Caco-2 (cell line): ENCODE measurements at regions not wholly inside any gene's neighbourhood (a gene's known extent, or its start where the extent isn't known, plus 50 kb on each side); places are given as distances from the start of the nearest gene placed in this dataset.
A peak's percentile ranks its signal among the peaks of the same experiment; 100 is the strongest.

Experiments
- BruUV-seq: library from RNA; stranded (reverse); fragments of 400-500 nt; replicated peaks from 2 replicates; lab custom pipeline; 2021; lab: Mats Ljungman, UMichigan
- CTCF ChIA-PET: fragments of 300-600 bp; sonication (Branson Sonifier 250); formaldehyde crosslinking; loops from one replicate; lab custom pipeline; 2022; ENCODE audit warnings: antibody characterized with exemption; lab: Charles Lee
- POLR2A ChIA-PET: fragments of 300-600 bp; sonication (Branson Sonifier 250); formaldehyde crosslinking; loops from one replicate; lab custom pipeline; 2022; ENCODE audit warnings: antibody characterized with exemption; lab: Charles Lee
- DNase-seq, 2 experiments: peaks; one replicate each; pipeline versions ENCODE4 v3.0.0 to v3.0.0-alpha.2; 2020 to 2022
- H3K27me3 ChIP-seq: replicated peaks from 2 replicates; pipeline ENCODE4 v1.6.0; 2011; ENCODE audit warnings: low read length; ENCODE audit not compliant: control insufficient read depth, insufficient read depth
- H3K36me3 ChIP-seq: 2 replicates; pipeline ENCODE4 v1.5.1; 2011; ENCODE audit warnings: low read length; ENCODE audit not compliant: control insufficient read depth, insufficient read depth
- H3K4me1 ChIP-seq: fragments of 250-450 bp; sonication (Bioruptor Pico); 2 replicates; pipeline ENCODE4 v1.5.1; 2020; ENCODE audit warnings: mild to moderate bottlenecking
- H3K4me3 ChIP-seq: 2 replicates; pipeline ENCODE4 v1.5.1; 2011; ENCODE audit warnings: low read depth, mild to moderate bottlenecking, control low read depth, low read length
- H3K9me3 ChIP-seq: fragments of 250-450 bp; sonication (Bioruptor Pico); 2 replicates; pipeline ENCODE4 v1.5.1; 2020; ENCODE audit warnings: mild to moderate bottlenecking, moderate library complexity
- H3K27ac Mint-ChIP-seq: one replicate; pipeline ENCODE4 v1.8.0; 2022; ENCODE audit warnings: mixed read lengths; ENCODE audit not compliant: unreplicated experiment
- H3K27me3 Mint-ChIP-seq: one replicate; pipeline ENCODE4 v1.8.0; 2022; ENCODE audit warnings: mixed read lengths; ENCODE audit not compliant: insufficient read depth, unreplicated experiment
- H3K36me3 Mint-ChIP-seq: one replicate; pipeline ENCODE4 v1.8.0; 2022; ENCODE audit warnings: mild to moderate bottlenecking, mixed read lengths; ENCODE audit not compliant: insufficient read depth, unreplicated experiment
- H3K4me1 Mint-ChIP-seq: one replicate; pipeline ENCODE4 v1.8.0; 2022; ENCODE audit warnings: low read depth, mixed read lengths; ENCODE audit not compliant: unreplicated experiment
- H3K4me3 Mint-ChIP-seq: one replicate; pipeline ENCODE4 v1.8.0; 2022; ENCODE audit warnings: mild to moderate bottlenecking, moderate library complexity, mixed read lengths; ENCODE audit not compliant: unreplicated experiment
- H3K9me3 Mint-ChIP-seq: one replicate; pipeline ENCODE4 v1.8.0; 2022; ENCODE audit warnings: mixed read lengths; ENCODE audit not compliant: unreplicated experiment
- CTCF ChIP-seq, 2 experiments: fragments of 200-600 bp in 1 of 2; IDR thresholded peaks; 1 replicate in 1 of 2; 2 replicates in 1 of 2; pipeline versions ENCODE4 v1.5.1 to v1.8.0; 2011 to 2022; ENCODE audit warnings: antibody characterized with exemption in 1 of 2, control low read depth in 1 of 2, inconsistent platforms in 1 of 2, low read depth in 1 of 2, low read length in 1 of 2, mild to moderate bottlenecking in 1 of 2, moderate library complexity in 1 of 2; ENCODE audit not compliant: insufficient read depth in 1 of 2, severe bottlenecking in 1 of 2, unreplicated experiment in 1 of 2
- intact Hi-C: fragments of 100-400 bp; cut with micrococcal nuclease; formaldehyde crosslinking; loops from one replicate; pipeline ENCODE4 v1.10.0; 2022; ENCODE audit not compliant: unreplicated experiment

GRCh38 chr9:11618241-11618805, 1005.5 kb upstream of the PTPRD start:
- Histone ChIP-seq H3K4me1 (no peaks in the 10 kb centered on the region), H3K9me3 (no peaks in the 10 kb centered on the region), H3K36me3 (no peaks in the 10 kb centered on the region), H3K27me3 (no peaks in the 10 kb centered on the region), H3K4me3 (no peak overlapping the region)
- no peak for TF ChIP-seq CTCF (IDR thresholded peaks at IDR 0.05; ENCODE audit: insufficient read depth in 1 of 2, low read depth in 1 of 2, low read length in 1 of 2, severe bottlenecking in 1 of 2, unreplicated experiment in 1 of 2)
- H3K27me3 Mint-ChIP-seq: no peaks in the 10 kb centered on the region
- intact Hi-C loops: no loop called here
- H3K27ac Mint-ChIP-seq: no peak overlapping the region
- ChIA-PET CTCF (no interaction called here), POLR2A (no interaction called here)
- H3K36me3 Mint-ChIP-seq: no peaks in the 10 kb centered on the region
- no peaks in the 10 kb centered on the region for H3K9me3 Mint-ChIP-seq
- H3K4me3 Mint-ChIP-seq: no peak overlapping the region
- no TSS peak for BruUV-seq
- no peaks in the 10 kb centered on the region for H3K4me1 Mint-ChIP-seq
- DNase-seq: peak in 1 of 2 experiments; percentile 8

DNA sequence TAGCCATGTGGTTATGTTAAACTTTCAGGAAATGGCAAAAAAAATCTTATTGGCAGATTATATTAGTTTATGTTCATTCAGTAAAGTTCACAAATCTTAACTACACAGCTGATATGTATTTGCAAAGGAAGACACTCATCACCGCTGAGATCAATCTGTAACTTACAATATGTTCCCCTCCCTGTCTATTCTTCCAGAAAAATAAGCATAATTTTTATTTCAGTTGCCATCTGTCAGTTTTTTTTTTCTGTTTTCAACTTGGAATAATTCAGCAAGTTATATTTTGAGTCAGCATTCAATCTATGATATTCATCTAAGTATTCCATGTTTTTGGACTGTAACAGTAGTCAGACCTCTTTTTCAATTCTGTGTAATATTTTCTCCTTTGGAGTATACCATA, 1019.9 kb upstream of the PTPRD start:
- DNase-seq: no peak
- Histone ChIP-seq H3K4me1 (no peaks in the 10 kb centered on the region), H3K9me3 (no peaks in the 10 kb centered on the region), H3K36me3 (no peaks in the 10 kb centered on the region), H3K27me3 (no peaks in the 10 kb centered on the region), H3K4me3 (no peak overlapping the region)
- ChIA-PET CTCF (no interaction called here), POLR2A (no interaction called here)
- no peak for TF ChIP-seq CTCF (IDR thresholded peaks at IDR 0.05; ENCODE audit: insufficient read depth in 1 of 2, low read depth in 1 of 2, low read length in 1 of 2, severe bottlenecking in 1 of 2, unreplicated experiment in 1 of 2)
- intact Hi-C loops: no loop called here
- Mint-ChIP-seq H3K27ac (no peak overlapping the region), H3K9me3 (no peaks in the 10 kb centered on the region), H3K4me1 (no peaks in the 10 kb centered on the region), H3K36me3 (no peaks in the 10 kb centered on the region), H3K4me3 (no peak overlapping the region), H3K27me3 (no peaks in the 10 kb centered on the region)
- BruUV-seq: no TSS peak

- CTCF ChIA-PET: no interaction called here
- Mint-ChIP-seq H3K4me1 (no peaks in the 10 kb centered on the region), H3K27ac (no peak overlapping the region), H3K36me3 (no peaks in the 10 kb centered on the region), H3K27me3 (no peaks in the 10 kb centered on the region), H3K9me3 (no peaks in the 10 kb centered on the region), H3K4me3 (no peak overlapping the region)
- Histone ChIP-seq H3K4me3 (no peak overlapping the region), H3K27me3 (no peaks in the 10 kb centered on the region), H3K36me3 (no peaks in the 10 kb centered on the region), H3K4me1 (no peaks in the 10 kb centered on the region), H3K9me3 (no peaks in the 10 kb centered on the region)
- TF ChIP-seq CTCF (IDR thresholded peaks at IDR 0.05; ENCODE audit: insufficient read depth in 1 of 2, low read depth in 1 of 2, low read length in 1 of 2, severe bottlenecking in 1 of 2, unreplicated experiment in 1 of 2): no peak
- POLR2A ChIA-PET: no interaction called here
- no TSS peak for BruUV-seq
- intact Hi-C loops: no loop called here
- no peak for DNase-seq
Observed at GRCh38 chr9:11646831-11647230, 1034.0 kb upstream of the PTPRD start.
